Activated B cell treated with CpG ODN at 0.5 μM for 24 hours (primary cell): ENCODE measurements at regions not wholly inside any gene's neighbourhood (a gene's known extent, or its start where the extent isn't known, plus 50 kb on each side); places are given as distances from the start of the nearest gene placed in this dataset.

ENCODE experiments used
- ATAC-seq: fragments of 200-7000 bp; cut with Tn5 transposase; one replicate; pipeline ENCODE4 v1.10.0; 2021; ENCODE audit warnings: low read depth, mild to moderate bottlenecking, moderate library complexity
- CTCF ChIA-PET: fragments of 350-600 bp; sonication (Branson Sonifier 250); formaldehyde crosslinking; loops from one replicate; lab custom pipeline; 2021; ENCODE audit warnings: antibody characterized with exemption; lab: Charles Lee
- POLR2A ChIA-PET: fragments of 350-600 bp; sonication (Branson Sonifier 250); formaldehyde crosslinking; loops from one replicate; lab custom pipeline; 2021; ENCODE audit warnings: antibody characterized with exemption; lab: Charles Lee
- DNase-seq: peaks from one replicate; pipeline ENCODE4 v3.0.0; 2022
- H3K27ac Mint-ChIP-seq: one replicate; pipeline ENCODE4 v1.8.0; 2020; ENCODE audit warnings: mixed read lengths
- H3K27me3 Mint-ChIP-seq: one replicate; pipeline ENCODE4 v1.8.0; 2021; ENCODE audit warnings: mixed read lengths
- H3K36me3 Mint-ChIP-seq: one replicate; pipeline ENCODE4 v1.8.0; 2021; ENCODE audit warnings: low read depth, mixed read lengths
- H3K4me1 Mint-ChIP-seq: one replicate; pipeline ENCODE4 v1.8.0; 2021; ENCODE audit warnings: mixed read lengths
- H3K4me3 Mint-ChIP-seq: one replicate; pipeline ENCODE4 v1.8.0; 2020; ENCODE audit warnings: mild to moderate bottlenecking, mixed read lengths
- H3K9me3 Mint-ChIP-seq: one replicate; pipeline ENCODE4 v1.8.0; 2020; ENCODE audit warnings: mixed read lengths
- CTCF ChIP-seq: fragments of 200-600 bp; IDR thresholded peaks from one replicate; pipeline ENCODE4 v1.8.0; 2022; ENCODE audit warnings: antibody characterized with exemption, mild to moderate bottlenecking
- intact Hi-C: fragments of 100-400 bp; cut with micrococcal nuclease; formaldehyde crosslinking; loops from one replicate; pipeline ENCODE4 v1.15.1; 2024

- Mint-ChIP-seq H3K4me1 (no peaks in the 10 kb centered on the region), H3K36me3 (no peaks in the 10 kb centered on the region), H3K4me3 (no peak overlapping the region), H3K27me3 (no peaks in the 10 kb centered on the region), H3K9me3 (no peaks in the 10 kb centered on the region), H3K27ac (no peak overlapping the region)
- DNase-seq (no peak), ATAC-seq (no peak)
- TF ChIP-seq CTCF = no peak
- intact Hi-C loops = no loop called here
- POLR2A ChIA-PET = no interaction called here
- CTCF ChIA-PET = no interaction called here
These were observed 875.6 kb downstream of the TFAP2A start for GRCh38 chr6:9539231-9539755.

GRCh38 chr6:9537381-9537780 is 877.5 kb downstream of the TFAP2A start:
- peaks cover 2% of the 10 kb centered on the region for H3K9me3 Mint-ChIP-seq
- no peaks in the 10 kb centered on the region for H3K27me3 Mint-ChIP-seq
- no peak overlapping the region for H3K27ac Mint-ChIP-seq
- CTCF ChIA-PET = no interaction called here
- no peaks in the 10 kb centered on the region for H3K36me3 Mint-ChIP-seq
- no peak overlapping the region for H3K4me3 Mint-ChIP-seq
- intact Hi-C loops = no loop called here
- ATAC-seq (no peak), DNase-seq (no peak)
- H3K4me1 Mint-ChIP-seq = no peaks in the 10 kb centered on the region
- TF ChIP-seq CTCF = no peak
- POLR2A ChIA-PET = no interaction called here

GRCh38 chr6:9535106-9535505 is 879.8 kb downstream of the TFAP2A start:
- TF ChIP-seq CTCF = no peak
- CTCF ChIA-PET = no interaction called here
- Mint-ChIP-seq H3K9me3 (peaks cover 5% of the 10 kb centered on the region), H3K27ac (no peak overlapping the region), H3K4me3 (no peak overlapping the region), H3K4me1 (no peaks in the 10 kb centered on the region), H3K27me3 (no peaks in the 10 kb centered on the region), H3K36me3 (no peaks in the 10 kb centered on the region)
- ATAC-seq = no peak
- POLR2A ChIA-PET = no interaction called here
- no peak for DNase-seq
- intact Hi-C loops = no loop called here

GRCh38 chr6:9532621-9533557 is 882.0 kb downstream of the TFAP2A start:
- intact Hi-C loops = no loop called here
- no peaks in the 10 kb centered on the region for H3K27me3 Mint-ChIP-seq
- no peak overlapping the region for H3K27ac Mint-ChIP-seq
- no peak overlapping the region for H3K4me3 Mint-ChIP-seq
- TF ChIP-seq CTCF = no peak
- DNase-seq (no peak), ATAC-seq (no peak)
- POLR2A ChIA-PET = no interaction called here
- CTCF ChIA-PET = no interaction called here
- no peaks in the 10 kb centered on the region for H3K4me1 Mint-ChIP-seq
- H3K9me3 Mint-ChIP-seq = peaks cover 5% of the 10 kb centered on the region
- no peaks in the 10 kb centered on the region for H3K36me3 Mint-ChIP-seq

GRCh38 chr6:9527679-9528286 is 887.1 kb downstream of the TFAP2A start:
- TF ChIP-seq CTCF = no peak
- ATAC-seq = no peak
- H3K36me3 Mint-ChIP-seq = no peaks in the 10 kb centered on the region
- ChIA-PET CTCF (no interaction called here), POLR2A (no interaction called here)
- H3K9me3 Mint-ChIP-seq = peaks cover 8% of the 10 kb centered on the region
- DNase-seq = no peak
- intact Hi-C loops = no loop called here
- H3K4me3 Mint-ChIP-seq = no peak overlapping the region
- H3K27me3 Mint-ChIP-seq = no peaks in the 10 kb centered on the region
- H3K4me1 Mint-ChIP-seq = no peaks in the 10 kb centered on the region
- H3K27ac Mint-ChIP-seq = no peak overlapping the region
